Stimulated activated CD8-positive, alpha-beta memory T cell treated with anti-CD3 and anti-CD28 coated beads, Interleukin-4, amount 100 ng/mL, for 4 hours (primary cell): ENCODE measurements at regions not wholly inside any gene's neighbourhood (a gene's known extent, or its start where the extent isn't known, plus 50 kb on each side); places are given as distances from the start of the nearest gene placed in this dataset.

Experiments used
- DNase-seq, 2 donors: peaks; one replicate each; pipeline ENCODE4 v3.0.0-alpha.2; 2020; ENCODE audit warnings: low read depth in 2 of 2, low spot score in 1 of 2

DNA sequence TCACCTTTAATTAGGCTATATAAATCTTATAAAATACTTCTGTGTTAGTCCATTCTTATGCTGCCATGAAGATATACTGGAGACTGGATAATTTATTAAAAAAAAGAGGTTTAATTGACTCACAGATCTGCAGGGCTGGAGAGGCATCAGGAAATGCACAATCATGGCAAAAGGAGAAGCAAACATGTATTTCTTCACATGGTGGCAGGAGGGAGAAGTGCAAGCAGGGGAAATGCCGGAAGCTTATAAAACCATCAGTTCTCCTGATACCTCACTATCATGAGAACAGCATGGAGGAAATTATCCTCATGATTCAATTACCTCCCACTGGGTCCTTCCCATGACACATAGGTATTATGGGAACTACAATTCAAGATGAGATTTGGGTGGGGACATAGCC, 504.4 kb downstream of the RIT2 start:
- DNase-seq, result no peak

DNA sequence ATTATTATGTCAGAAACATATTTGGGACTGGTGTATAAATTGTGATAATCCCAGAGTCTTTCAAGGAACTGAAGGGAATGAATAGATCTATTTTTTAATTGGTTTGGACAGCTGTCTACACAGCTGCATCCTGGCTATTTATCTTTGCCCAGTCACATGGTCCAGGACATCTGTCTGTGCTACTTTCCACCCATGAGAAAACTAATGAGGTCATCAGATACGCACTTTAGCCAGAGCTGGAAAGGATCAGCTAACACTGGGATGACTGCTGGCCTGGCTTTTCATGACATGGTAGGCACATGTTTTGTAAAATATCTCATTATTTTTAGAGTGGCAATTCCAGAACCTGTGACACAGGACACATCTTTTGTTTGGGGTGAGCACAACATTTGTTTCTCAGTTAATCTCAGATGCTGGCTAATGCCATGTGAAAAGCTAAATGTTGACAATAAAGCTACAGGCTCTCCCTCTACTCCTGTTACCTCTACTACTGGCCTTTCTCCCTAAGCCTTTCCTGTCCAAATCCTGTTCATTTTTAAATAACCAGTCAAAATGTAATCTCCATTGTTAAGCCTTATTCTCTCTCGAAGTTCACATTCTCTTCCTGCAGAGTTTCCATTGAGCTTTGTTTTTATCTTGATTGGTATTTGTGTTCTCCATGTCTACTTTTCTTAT, 500.7 kb downstream of the RIT2 start:
- DNase-seq, result no peak

DNA sequence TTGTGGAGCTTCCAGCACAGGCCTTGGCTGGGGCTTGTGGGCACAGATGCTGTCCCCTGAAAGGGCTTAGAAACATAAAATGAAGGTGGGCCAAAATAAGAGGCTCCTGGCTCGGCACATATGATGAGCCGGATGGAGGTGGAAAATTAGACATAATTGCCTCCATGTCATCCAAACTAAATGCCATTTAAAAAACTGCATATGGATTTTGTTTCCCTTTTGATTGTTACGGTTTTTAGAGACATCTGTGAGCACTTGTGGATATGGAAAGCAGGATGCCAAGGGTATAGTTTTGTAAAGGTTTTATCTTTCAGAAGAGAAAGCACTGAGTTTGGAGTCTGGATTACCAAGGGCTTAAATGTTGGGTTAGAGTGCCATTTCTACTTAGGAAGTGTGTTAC, 498.3 kb downstream of the RIT2 start:
- DNase-seq, result no peak

DNA sequence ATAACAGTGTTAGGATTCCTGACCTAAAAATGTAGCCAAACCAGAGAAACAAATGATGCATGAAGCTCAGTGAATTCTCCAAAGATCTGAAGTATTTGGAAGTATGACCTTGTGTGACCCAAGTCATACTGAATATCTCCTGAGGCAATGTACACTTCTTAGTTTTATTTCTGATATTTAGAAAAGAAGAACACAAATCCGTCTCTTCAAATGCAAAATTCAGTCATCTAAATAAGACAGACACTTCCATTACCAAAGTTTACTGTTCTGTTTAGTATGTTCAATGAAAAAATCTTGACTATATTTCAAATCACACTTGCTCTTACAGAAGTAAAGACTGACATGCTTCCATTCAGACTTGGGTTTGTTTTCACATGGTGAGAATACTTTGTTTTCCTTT, 495.7 kb downstream of the RIT2 start:
- DNase-seq, result no peak

DNA sequence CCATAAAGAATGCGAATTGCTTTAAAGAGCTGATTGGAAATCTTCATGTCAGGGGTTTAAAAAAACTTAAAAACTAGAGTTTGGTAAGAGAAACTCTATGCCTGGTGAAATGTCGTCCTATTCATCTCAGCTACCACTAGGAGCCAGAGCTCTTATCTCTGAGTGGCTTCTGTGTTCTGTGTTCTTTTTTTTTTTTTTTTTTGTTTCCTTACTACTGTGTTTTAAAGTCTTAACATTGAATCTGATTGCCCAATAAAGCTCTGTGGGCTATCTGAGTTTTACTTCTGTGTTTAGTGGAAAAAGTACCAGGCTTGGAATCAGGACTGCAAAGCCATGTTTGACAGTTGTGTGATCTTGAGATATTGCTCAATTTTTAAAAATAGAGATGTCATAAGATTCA, 494.8 kb downstream of the RIT2 start:
- no peak for DNase-seq

DNA sequence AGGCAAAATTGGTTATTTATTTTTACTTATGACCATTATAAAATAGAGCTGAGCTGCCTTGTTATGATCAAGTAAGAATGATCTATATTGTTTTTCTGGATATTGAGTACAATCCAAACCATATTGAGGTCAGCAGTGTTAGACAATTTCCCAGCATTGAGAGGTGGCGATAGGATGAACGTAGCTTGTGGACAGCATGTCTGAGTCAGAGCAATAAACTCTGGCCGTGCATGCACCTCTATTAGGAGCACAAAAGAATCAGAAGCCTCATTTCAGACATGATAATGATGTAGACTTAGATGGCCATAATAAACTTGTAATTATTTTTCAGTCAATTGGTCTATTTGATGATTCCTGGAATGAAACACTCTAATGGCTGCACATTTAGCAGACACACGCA, 491.6 kb downstream of the RIT2 start:
- DNase-seq, result no peak

DNA sequence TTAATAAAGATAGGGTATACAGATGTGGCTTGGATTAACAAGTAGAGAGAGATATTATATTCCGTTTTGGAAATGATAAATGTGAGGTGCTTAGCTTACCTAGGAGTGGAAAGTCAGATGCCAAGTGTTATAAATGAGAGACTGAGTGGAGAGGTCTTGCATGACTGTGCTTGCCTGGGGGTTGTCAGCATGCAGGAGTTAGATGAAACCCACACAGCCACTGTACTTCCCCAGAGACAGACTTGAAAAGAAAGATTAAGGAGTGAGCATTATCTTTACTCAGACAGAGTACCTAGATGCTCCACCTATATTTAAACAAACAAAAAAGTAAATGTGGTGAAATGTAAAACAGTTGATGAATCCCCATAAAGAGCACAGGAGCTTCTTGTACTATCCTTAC, 482.7 kb downstream of the RIT2 start:
- no peak for DNase-seq

DNA sequence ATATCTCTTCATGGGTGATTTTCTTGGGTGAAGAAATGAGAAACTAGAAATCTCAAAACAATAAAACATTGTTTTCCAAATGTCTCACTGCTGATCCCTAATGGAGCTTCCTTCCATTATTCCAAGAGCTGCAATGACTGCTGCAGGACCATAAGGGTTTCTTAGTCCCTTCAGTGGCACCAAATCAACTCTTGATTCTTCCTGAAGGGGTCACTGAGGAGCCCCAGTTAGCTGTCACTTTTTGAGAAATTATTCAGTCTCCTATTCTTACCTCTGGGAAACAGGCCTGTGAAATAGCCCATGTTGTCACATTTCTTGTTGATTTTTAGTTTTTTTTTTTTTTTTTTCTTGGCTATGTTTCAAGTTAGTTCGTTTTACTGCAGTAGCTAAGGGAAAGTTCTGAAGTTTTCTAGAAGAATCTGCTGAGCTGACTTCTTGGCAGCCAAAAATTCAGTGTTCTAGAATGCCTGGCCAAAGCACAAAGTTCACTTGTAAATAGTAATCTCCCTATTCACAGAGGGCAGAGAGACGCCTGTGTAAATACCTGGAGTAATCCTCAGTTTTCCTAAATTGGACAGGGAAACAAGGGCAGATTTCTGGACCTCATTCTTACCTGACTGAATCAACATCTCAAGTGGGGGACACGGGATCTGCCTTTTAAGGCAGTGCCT, 480.0 kb downstream of the RIT2 start:
- no peak for DNase-seq

DNA sequence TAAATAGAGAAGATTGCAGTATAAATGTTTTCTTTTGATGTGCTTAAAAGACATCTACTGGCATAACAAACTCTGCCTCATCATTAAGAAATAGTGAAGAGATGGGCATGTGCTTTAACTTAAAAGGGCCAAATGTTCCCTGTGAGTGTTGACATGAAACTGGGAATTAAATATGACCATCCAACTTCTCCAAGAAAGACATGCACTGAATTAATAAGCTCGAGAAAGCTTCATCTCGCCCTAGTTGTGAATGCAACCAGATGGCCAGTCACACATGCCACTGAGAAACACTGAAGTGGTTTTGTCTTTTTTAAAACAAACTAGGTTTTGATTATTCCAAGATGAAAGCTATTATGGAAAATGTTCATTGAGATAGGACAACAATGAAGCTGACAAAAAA, 479.2 kb downstream of the RIT2 start:
- no peak for DNase-seq

DNA sequence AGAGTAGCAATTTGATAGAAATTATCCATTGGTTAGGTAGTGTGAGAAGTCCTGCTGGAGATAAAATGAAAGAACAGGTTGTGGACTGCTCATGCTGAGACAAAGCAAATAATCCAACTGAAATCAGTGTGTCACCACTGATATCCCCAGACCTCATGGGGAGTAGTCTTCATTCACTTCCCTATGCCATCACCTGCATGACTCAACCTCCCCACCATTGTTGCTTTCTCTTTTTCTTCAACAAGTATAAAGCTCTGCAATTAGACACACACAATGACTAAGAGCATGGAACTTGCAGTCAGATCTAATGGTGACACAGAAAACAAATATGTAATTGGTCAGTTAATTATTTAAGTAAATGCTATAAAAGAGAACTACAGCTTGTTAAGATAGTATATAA, 475.3 kb downstream of the RIT2 start:
- DNase-seq, result no peak

DNA sequence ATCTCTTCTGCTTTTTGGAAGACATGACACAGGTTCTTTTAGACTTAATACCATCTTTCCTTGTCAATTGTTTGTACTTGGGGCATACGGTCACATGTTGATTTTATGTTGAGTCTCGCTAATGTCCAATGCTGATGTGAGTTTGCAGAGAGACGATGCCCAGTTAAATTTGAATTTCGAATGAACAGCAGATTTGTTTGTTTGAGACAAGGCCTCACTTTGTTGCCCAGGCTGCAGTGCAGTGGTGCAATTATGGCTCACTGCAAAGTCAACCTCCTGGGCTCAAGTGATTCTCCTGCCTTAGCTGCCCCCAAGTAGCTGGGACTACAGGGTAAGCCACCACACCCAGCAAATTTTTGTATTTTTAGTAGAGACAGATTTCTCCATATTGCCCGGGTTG, 473.5 kb downstream of the RIT2 start:
- DNase-seq, result no peak

DNA sequence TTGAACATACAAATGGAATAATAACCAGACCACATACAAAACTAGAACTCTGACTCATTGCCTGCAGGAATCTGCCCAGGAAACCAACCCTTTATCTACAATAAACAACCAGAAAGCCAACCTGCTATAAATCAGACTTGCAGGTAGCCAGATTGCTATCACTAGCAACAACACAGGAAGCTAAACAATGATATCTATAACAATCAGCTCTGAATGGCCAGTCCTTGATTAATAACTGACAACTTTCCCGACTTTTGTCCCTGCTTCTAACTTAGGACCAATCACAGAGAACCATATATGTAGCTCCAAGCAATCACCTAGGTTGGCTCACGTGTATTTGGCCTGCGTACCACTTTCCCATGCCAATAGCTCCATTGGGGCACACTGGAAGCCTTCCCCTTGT, 470.8 kb downstream of the RIT2 start:
- DNase-seq, result no peak

DNA sequence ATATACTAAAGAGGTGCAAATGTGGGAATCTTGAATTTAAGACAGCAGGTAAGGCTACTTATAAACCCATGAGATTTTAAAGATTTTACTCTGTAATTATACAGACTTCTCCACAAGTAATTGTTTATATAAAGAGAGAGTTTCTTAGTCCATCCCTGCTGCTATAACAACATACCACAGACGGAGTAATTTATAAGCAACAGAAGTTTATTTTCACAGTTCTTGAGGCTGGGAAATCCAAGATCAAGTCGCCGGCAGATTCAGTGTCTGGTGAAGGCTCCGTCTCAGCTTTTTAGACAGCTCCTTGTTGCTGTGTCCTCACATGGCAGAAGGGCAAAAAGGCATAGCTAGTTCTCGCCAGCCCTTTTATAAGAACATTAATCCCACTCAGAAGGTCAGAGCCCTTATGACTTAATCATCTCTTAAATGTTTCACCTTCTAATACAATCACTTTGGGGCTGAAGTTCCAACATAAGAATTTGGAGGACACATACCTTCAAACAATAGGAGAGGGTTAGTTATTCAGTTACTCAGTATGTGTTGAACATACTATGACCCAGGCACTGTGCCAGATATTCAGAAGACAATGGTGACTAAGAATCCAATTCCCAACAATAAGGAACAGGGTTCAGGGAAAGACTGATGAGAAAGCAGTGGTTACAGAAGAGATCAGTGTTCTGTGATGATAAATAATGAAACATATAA, 466.0 kb downstream of the RIT2 start:
- DNase-seq, result no peak

DNA sequence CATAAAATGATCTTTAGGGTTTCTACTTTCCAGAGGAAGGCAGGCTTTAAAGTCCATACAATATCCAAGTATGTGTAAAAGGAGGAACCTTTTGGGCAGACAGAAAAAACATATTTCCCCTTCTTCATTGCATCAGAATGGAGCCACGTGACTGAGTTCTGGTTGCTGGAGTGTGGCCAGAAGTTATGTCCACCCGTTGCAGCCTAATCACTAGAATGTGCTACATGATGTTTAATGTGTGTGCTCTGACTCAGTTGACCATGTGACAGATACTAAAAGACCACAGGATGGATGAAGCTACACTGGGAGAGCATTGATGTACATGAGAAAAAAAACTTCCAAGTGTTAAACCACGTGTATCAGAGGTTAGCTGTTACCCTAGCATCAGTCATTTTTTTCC, 460.9 kb downstream of the RIT2 start:
- DNase-seq, result no peak

DNA sequence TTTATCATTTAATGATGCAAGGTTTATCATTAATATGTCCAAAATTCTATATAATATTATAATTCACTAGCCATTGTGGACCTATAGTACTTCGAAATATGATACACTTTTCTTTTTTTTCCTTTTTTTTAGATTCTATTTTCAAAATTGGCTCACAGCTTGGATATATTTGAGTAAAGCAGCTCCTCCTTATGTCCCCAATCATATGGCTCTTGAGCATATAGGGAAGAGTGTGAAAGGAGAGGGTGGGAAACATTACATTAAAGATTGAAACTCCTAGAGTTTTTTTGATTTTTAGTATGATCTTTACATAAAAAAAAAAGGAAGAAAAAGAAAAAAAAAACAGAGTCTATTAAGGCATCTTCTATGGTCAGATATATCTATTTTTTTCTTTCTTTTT, 457.9 kb downstream of the RIT2 start:
- no peak for DNase-seq

DNA sequence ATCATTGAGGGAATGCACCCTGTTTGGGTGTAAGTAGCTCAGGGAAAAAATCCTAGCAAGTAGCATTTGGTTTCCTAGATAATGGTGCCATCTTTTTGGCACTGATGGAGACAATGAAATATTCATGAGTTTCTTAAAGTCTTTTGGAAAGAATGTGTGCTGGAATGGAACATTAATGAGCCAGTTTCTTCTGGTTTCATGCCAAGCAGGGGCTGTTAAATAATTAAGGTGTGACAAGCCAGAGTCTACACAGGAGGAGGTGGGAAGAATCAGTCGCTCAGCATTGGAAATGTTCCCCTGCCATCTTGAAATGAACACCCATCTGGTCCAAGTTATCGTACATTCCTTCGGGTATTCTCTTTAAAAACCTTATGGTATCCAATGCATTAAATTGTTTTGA, 457.3 kb downstream of the RIT2 start:
- DNase-seq, result no peak

DNA sequence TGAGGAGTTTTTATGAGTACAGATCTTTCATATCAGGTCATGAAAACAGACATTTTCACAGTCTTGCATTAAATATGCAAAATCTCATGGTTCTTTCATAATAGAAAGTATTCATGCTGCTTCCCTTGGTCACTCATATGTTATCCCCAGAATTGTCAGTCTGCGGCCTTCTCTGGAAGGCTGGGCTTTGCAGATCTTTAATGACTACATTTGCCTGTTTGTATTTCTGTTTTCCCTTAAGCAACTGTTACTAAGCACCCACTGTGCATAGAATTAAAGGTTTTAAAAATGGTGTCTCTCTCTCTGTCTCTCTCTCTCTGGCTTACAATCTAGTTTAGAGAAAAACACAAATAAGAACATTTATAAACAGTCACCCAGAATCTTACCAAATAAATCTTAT, 456.3 kb downstream of the RIT2 start:
- no peak for DNase-seq

DNA sequence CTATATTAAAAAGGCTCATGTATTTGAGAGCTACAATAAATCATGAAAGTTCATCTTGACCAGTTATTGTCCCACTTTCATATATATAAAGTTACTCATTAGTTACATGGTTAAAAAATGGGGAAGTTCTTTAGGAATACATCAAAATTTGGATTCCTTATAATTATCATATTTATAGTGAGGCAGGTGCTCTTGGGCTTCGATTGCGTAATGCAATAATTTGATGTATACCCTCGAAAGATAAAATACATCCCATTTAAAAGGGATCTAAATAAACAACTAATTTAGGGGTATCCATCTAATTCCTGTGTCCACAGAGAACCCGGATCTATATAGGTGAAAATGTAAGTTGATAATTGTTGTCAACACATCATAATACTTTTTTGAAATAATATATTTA, 444.6 kb downstream of the RIT2 start:
- DNase-seq, result no peak

DNA sequence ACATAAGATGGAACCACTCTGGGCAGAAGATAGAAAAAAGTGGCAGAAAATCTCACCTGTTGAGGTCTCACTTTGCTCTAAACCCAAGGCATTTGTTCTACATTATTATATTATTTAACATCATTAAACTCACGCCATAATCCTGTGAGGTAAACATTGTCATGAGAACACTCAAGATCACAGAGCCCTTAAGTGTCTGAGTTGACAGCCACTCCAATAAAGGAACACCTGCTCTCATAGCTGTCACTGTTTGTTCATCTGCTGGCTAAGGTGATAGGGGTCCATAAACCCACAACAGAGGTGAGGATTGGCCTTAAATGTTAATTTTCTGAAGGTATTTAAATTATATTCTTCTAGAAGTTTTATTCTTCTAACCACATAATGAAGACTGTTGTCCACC, 439.7 kb downstream of the RIT2 start:
- DNase-seq, result no peak

DNA sequence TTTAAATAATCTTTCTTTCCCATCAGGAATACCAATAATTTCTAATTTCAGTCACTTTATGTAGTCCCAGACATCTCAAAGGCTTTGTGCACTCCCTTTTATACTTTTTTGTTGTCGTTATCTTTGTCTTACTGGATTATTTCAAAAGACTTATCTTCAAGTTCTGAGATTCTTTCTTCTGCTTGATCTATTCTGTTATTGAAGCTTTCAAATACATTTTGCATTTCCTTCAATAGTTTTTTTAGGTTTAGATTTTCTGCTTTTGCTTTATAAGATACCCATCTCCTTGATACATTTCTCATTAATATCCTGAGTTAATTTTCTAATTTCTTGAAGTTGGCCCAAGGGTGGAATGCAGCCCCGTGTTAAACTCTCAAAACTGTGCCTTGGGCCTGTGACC, 432.4 kb downstream of the RIT2 start:
- no peak for DNase-seq

DNA sequence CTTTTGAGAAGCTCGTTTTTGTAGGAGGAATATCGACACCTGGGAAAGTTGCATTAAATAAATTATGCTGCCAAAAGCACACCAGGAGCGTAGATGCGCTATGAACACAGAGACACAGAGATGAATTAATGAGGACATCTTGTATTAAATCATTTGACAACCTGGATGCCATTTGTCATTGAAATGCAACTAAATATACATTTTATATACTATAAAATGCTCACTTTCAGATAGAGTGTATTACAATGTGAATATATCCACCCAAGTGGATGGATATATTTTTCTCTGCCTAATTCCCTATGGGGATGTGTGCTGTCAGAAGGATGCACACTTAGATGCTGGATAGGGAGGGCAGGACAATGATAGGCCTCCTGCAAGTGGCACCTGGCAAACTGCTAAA, 426.2 kb downstream of the RIT2 start:
- DNase-seq, result no peak
